OCI-LY1 (cell line): ENCODE measurements at regions not wholly inside any gene's neighbourhood (a gene's known extent, or its start where the extent isn't known, plus 50 kb on each side); places are given as distances from the start of the nearest gene placed in this dataset.

Experiments used
- H2AFZ ChIP-seq: fragments of 200-600 bp; sonication (generic), shearing (Covaris generic); 2 replicates; pipeline ENCODE4 v1.6.0; 2014; ENCODE audit warnings: antibody characterized with exemption, mild to moderate bottlenecking, low read length
- H3F3A ChIP-seq: fragments of 200-600 bp; sonication (generic), shearing (Covaris generic); 2 replicates; pipeline ENCODE4 v1.6.0; 2014; ENCODE audit warnings: mild to moderate bottlenecking, antibody characterized with exemption, low read length, moderate library complexity; ENCODE audit not compliant: insufficient read depth
- H3K27ac ChIP-seq: fragments of 200-600 bp; sonication (generic); 2 replicates; pipeline ENCODE4 v1.5.1; 2014; ENCODE audit warnings: low read length, mixed run types, mild to moderate bottlenecking, low read depth; ENCODE audit not compliant: poor library complexity, severe bottlenecking
- H3K27me3 ChIP-seq: fragments of 200-600 bp; sonication (generic); 2 replicates; pipeline ENCODE4 v1.6.0; 2014; ENCODE audit warnings: antibody characterized with exemption, mild to moderate bottlenecking, low read length, moderate library complexity; ENCODE audit not compliant: insufficient read depth
- H3K36me3 ChIP-seq: fragments of 200-600 bp; sonication (generic); 2 replicates; pipeline ENCODE4 v1.6.1; 2014; ENCODE audit warnings: mild to moderate bottlenecking, antibody characterized with exemption, low read length, moderate library complexity, mixed read lengths; ENCODE audit not compliant: insufficient read depth
- H3K4me1 ChIP-seq: fragments of 200-600 bp; sonication (generic); 2 replicates; pipeline ENCODE4 v1.5.1; 2014; ENCODE audit warnings: mild to moderate bottlenecking, low read length, moderate library complexity; ENCODE audit not compliant: insufficient read depth, severe bottlenecking
- H3K4me2 ChIP-seq: fragments of 200-600 bp; sonication (generic), shearing (Covaris generic); 2 replicates; pipeline ENCODE4 v1.6.1; 2014; ENCODE audit warnings: low read length
- H3K4me3 ChIP-seq: fragments of 200-600 bp; sonication (generic); 2 replicates; pipeline ENCODE4 v1.5.1; 2014; ENCODE audit warnings: low read length, low read depth, mild to moderate bottlenecking, mixed read lengths; ENCODE audit not compliant: poor library complexity, severe bottlenecking
- H3K79me2 ChIP-seq: fragments of 200-600 bp; shearing (Covaris generic); 2 replicates; pipeline ENCODE4 v1.6.1; 2016; ENCODE audit warnings: mixed run types, low read length, mixed read lengths; ENCODE audit not compliant: insufficient read depth
- H3K9ac ChIP-seq: fragments of 200-600 bp; sonication (generic), shearing (Covaris generic); 2 replicates; pipeline ENCODE4 v1.6.1; 2014; ENCODE audit warnings: mild to moderate bottlenecking, low read length, mixed read lengths
- H3K9me2 ChIP-seq: fragments of 200-600 bp; sonication (generic), shearing (Covaris generic); 2 replicates; pipeline ENCODE4 v1.6.1; 2014; ENCODE audit warnings: low read depth, mild to moderate bottlenecking, low read length, mixed read lengths
- H3K9me3 ChIP-seq: fragments of 200-600 bp; shearing (Covaris generic); 2 replicates; pipeline ENCODE4 v1.6.1; 2014; ENCODE audit warnings: low read length, mixed read lengths
- H4K20me1 ChIP-seq: fragments of 200-600 bp; sonication (generic), shearing (Covaris generic); 2 replicates; pipeline ENCODE4 v1.6.0; 2016; ENCODE audit warnings: mild to moderate bottlenecking, low read length; ENCODE audit not compliant: insufficient read depth
- CTCF ChIP-seq: fragments of 200-600 bp; sonication (generic), shearing (Covaris generic); IDR thresholded peaks from 2 replicates; pipeline ENCODE4 v1.5.1; 2017; ENCODE audit warnings: mild to moderate bottlenecking, antibody characterized with exemption, low read length, moderate library complexity, mixed read lengths
- EZH2 ChIP-seq: fragments of 200-600 bp; sonication (generic), shearing (Covaris generic); IDR thresholded peaks from 2 replicates; pipeline ENCODE4 v1.8.0; 2017; ENCODE audit warnings: borderline replicate concordance, mixed run types, mild to moderate bottlenecking, antibody characterized with exemption, low read length, moderate library complexity, mixed read lengths

GRCh38 chr1:98389809-98390208 lies 271.7 kb upstream of the SNX7 start:
- no peak overlapping the region for H3K27ac ChIP-seq
- no peaks in the 10 kb centered on the region for H3K4me1 ChIP-seq
- no peaks in the 10 kb centered on the region for H4K20me1 ChIP-seq
- H3K4me2 ChIP-seq = no peak overlapping the region
- H3K27me3 ChIP-seq = no peaks in the 10 kb centered on the region
- no peaks in the 10 kb centered on the region for H3K79me2 ChIP-seq
- H3K36me3 ChIP-seq = no peaks in the 10 kb centered on the region
- H3K9me2 ChIP-seq = no peaks in the 10 kb centered on the region
- no peak overlapping the region for H3K4me3 ChIP-seq
- no peak for TF ChIP-seq EZH2
- no peak for TF ChIP-seq CTCF
- no peaks in the 10 kb centered on the region for H3F3A ChIP-seq
- no peaks in the 10 kb centered on the region for H3K9me3 ChIP-seq
- no peak overlapping the region for H3K9ac ChIP-seq
- H2AFZ ChIP-seq = no peak overlapping the region

- Histone ChIP-seq H3K27ac (no peak overlapping the region), H3K27me3 (no peaks in the 10 kb centered on the region), H3K4me2 (no peak overlapping the region)
Observed at GRCh38 chr1:98388441-98388840, 273.1 kb upstream of the SNX7 start.

GRCh38 chr1:98387701-98388100 lies 273.8 kb upstream of the SNX7 start:
- Histone ChIP-seq H3K79me2 (no peaks in the 10 kb centered on the region), H3K9ac (no peak overlapping the region), H3K4me1 (no peaks in the 10 kb centered on the region), H3K27ac (no peak overlapping the region), H3K9me3 (no peaks in the 10 kb centered on the region), H4K20me1 (no peaks in the 10 kb centered on the region), H3K27me3 (no peaks in the 10 kb centered on the region), H3K36me3 (no peaks in the 10 kb centered on the region), H3F3A (no peaks in the 10 kb centered on the region), H3K4me3 (no peak overlapping the region), H2AFZ (no peak overlapping the region), H3K9me2 (no peaks in the 10 kb centered on the region), H3K4me2 (no peak overlapping the region)
- TF ChIP-seq CTCF (no peak), EZH2 (no peak)

More at GRCh38 chr1:98388441-98388840, 273.1 kb upstream of the SNX7 start:
- no peak overlapping the region for H3K9ac ChIP-seq
- no peaks in the 10 kb centered on the region for H3K9me3 ChIP-seq
- H3K36me3 ChIP-seq = no peaks in the 10 kb centered on the region
- H3F3A ChIP-seq = no peaks in the 10 kb centered on the region
- no peak overlapping the region for H3K4me3 ChIP-seq
- H2AFZ ChIP-seq = no peak overlapping the region
- H3K79me2 ChIP-seq = no peaks in the 10 kb centered on the region
- TF ChIP-seq EZH2 (no peak), CTCF (no peak)
- H4K20me1 ChIP-seq = no peaks in the 10 kb centered on the region
- no peaks in the 10 kb centered on the region for H3K9me2 ChIP-seq
- no peaks in the 10 kb centered on the region for H3K4me1 ChIP-seq
